ENCODE measurements at regions not wholly inside any gene's neighbourhood (a gene's known extent, or its start where the extent isn't known, plus 50 kb on each side); places are given as distances from the start of the nearest gene placed in this dataset.

DNA sequence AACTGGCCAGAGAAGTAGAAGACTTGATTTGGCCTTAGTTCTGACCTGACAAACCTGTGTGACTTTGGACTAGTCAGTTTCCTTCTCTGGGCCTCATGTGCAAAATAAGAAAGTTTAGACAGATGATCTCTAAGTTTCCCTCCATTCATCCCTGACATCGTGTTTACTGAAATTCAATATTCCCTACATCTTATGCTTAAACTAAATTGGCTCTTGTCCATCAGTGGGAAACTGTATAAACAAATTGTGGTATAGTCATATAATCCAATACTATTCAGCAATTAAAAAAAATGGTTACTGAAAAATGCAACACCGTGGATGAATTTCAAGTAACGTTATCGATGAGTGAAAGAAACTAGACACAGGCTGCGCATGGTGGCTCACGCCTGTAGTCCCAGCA, 64.4 kb upstream of the HRH1 start:
- intact Hi-C loops (cut with DNase I), result no loop called here

DNA sequence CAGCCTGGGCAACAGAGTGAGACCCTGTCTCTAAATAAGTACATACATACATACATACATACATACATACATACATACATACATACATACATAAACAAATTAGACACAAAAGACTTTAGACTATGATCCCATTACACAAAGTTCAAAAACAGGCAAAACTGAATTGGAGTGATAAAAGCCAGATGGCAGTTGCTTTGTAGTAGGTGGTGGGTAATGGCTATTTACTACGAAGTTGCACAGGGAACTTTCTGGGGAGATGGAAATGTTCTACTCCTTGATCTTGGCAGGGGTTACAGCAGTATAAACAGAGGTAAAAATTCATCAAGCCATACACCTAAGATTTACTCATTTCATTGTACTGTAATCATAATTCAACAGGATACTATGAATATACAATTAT, 63.7 kb upstream of the HRH1 start:
- intact Hi-C loops (cut with DNase I), result no loop called here
- H3K9me3 ChIP-seq, result no peaks in the 10 kb centered on the region
- DNase-seq (ENCODE audit: low spot score), result no peak
- 22% methylated on average over 1 of the region's 1 CpG for WGBS
- TF ChIP-seq POLR2A (IDR thresholded peaks at IDR 0.05) (no peak), POLR2AphosphoS5 (IDR thresholded peaks at IDR 0.05) (no peak)
- TF ChIP-seq, protein P1, sequence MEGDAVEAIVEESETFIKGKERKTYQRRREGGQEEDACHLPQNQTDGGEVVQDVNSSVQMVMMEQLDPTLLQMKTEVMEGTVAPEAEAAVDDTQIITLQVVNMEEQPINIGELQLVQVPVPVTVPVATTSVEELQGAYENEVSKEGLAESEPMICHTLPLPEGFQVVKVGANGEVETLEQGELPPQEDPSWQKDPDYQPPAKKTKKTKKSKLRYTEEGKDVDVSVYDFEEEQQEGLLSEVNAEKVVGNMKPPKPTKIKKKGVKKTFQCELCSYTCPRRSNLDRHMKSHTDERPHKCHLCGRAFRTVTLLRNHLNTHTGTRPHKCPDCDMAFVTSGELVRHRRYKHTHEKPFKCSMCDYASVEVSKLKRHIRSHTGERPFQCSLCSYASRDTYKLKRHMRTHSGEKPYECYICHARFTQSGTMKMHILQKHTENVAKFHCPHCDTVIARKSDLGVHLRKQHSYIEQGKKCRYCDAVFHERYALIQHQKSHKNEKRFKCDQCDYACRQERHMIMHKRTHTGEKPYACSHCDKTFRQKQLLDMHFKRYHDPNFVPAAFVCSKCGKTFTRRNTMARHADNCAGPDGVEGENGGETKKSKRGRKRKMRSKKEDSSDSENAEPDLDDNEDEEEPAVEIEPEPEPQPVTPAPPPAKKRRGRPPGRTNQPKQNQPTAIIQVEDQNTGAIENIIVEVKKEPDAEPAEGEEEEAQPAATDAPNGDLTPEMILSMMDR (IDR thresholded peaks at IDR 0.05), result no peak
- H3K27ac ChIP-seq, result no peak overlapping the region
- no peaks in the 10 kb centered on the region for H3K36me3 ChIP-seq
- no peak overlapping the region for H3K4me3 ChIP-seq
- no peaks in the 10 kb centered on the region for H3K27me3 ChIP-seq (replicated peaks; ENCODE audit: insufficient read depth)
- H3K4me1 ChIP-seq (replicated peaks), result no peaks in the 10 kb centered on the region

More for the DNA sequence above, 64.4 kb upstream of the HRH1 start:
- Histone ChIP-seq H3K4me3 (no peak overlapping the region), H3K9me3 (no peaks in the 10 kb centered on the region), H3K36me3 (no peaks in the 10 kb centered on the region), H3K27ac (no peak overlapping the region), H3K27me3 (replicated peaks; ENCODE audit: insufficient read depth) (no peaks in the 10 kb centered on the region), H3K4me1 (replicated peaks) (no peaks in the 10 kb centered on the region)
- 81% methylated on average over 6 of the region's 6 CpGs for WGBS
- no peak for DNase-seq (ENCODE audit: low spot score)
- TF ChIP-seq POLR2A (IDR thresholded peaks at IDR 0.05), result no peak
- no peak for TF ChIP-seq POLR2AphosphoS5 (IDR thresholded peaks at IDR 0.05)
- TF ChIP-seq, protein P1 (IDR thresholded peaks at IDR 0.05), result no peak

DNA sequence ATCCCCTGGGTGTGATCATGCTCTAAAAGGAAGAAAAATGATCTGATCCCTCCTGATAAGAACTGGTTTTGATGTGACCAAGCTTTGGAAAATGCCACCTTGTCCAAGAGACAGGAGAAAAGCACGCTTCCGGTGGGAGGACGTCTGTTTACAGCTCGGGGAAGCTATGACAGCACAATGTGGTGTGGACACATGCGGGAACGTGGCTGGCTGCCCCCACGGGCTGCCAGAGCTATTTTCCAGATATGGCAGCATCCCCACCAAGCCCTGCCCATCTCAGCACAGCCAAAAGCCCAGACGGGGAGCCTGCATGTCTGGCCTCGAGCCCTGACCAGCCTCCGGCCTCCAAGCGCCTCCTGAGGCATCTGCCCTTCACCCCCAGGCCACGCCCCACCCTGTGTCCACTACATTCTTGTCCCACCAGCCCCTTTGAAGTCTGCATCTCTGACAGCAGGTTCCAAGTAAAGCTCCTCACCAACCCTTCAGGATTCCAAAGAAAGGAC, 63.2 kb upstream of the HRH1 start:
- intact Hi-C loops (cut with DNase I), result no loop called here
- 37% methylated on average over 12 of the region's 12 CpGs for WGBS
- no peaks in the 10 kb centered on the region for H3K36me3 ChIP-seq
- H3K9me3 ChIP-seq, result no peaks in the 10 kb centered on the region
- DNase-seq (ENCODE audit: low spot score), result no peak
- H3K4me1 ChIP-seq (replicated peaks), result no peaks in the 10 kb centered on the region
- no peak for TF ChIP-seq POLR2A (IDR thresholded peaks at IDR 0.05)
- TF ChIP-seq, protein P1 (IDR thresholded peaks at IDR 0.05), result no peak
- TF ChIP-seq POLR2AphosphoS5 (IDR thresholded peaks at IDR 0.05), result no peak
- H3K27me3 ChIP-seq (replicated peaks; ENCODE audit: insufficient read depth), result no peaks in the 10 kb centered on the region
- no peak overlapping the region for H3K27ac ChIP-seq
- no peak overlapping the region for H3K4me3 ChIP-seq

DNA sequence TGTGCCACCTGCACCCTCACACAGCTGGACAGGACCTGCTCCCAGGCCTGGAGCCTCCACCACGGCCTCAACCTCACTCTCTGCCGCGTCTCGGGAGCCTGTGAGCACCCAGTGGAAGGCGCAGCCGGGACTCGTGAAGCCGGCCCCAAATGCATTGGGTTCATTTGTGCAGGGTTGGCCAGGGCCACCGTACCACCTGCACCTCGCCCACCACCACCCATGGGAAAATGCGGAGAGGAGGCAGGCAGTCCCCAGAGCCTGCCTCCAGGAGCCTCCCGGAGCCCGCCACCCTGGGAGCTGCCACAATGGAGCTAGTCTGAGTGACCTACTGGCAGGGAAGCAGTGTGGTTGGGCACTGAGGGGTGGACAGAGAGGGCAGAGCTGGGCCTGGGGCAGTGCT, 62.5 kb upstream of the HRH1 start:
- Histone ChIP-seq H3K36me3 (no peaks in the 10 kb centered on the region), H3K27me3 (replicated peaks; ENCODE audit: insufficient read depth) (no peaks in the 10 kb centered on the region), H3K9me3 (no peaks in the 10 kb centered on the region), H3K27ac (no peak overlapping the region), H3K4me3 (no peak overlapping the region), H3K4me1 (replicated peaks) (no peaks in the 10 kb centered on the region)
- intact Hi-C loops (cut with DNase I), result no loop called here
- no peak for TF ChIP-seq POLR2AphosphoS5 (IDR thresholded peaks at IDR 0.05)
- TF ChIP-seq, protein P1 (IDR thresholded peaks at IDR 0.05), result no peak
- no peak for DNase-seq (ENCODE audit: low spot score)
- WGBS, result 89% methylated on average over 13 of the region's 13 CpGs

DNA sequence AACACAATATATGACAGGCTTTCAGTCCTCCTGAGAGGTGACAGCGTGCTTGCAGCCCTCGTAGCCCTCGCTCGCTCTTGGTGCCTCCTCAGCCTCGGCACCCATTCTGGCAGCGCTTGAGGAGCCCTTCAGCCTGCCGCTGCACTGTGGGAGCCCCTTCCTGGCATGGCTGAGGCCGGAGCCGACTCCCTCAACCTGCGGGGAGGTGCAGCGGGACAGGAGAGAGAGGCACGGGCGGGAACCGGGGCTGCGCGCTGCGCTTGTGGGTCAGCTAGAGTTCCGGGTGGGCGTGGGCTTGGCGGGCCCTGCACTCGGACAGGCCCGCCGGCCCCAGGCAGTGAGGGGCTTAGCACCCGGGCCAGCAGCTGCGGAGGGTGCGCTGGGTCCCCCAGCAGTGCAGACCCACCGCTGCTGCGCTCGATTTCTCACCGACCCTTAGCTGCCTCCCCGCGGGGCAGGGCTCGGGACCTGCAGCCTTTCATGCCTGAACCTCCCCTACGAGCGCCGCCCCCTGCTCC, 60.4 kb upstream of the HRH1 start:
- no peaks in the 10 kb centered on the region for H3K27me3 ChIP-seq (replicated peaks; ENCODE audit: insufficient read depth)
- intact Hi-C loops (cut with DNase I), result no loop called here
- 95% methylated on average over 36 of the region's 36 CpGs for WGBS
- no peak overlapping the region for H3K4me3 ChIP-seq
- no peaks in the 10 kb centered on the region for H3K9me3 ChIP-seq
- H3K27ac ChIP-seq, result no peak overlapping the region
- TF ChIP-seq POLR2AphosphoS5 (IDR thresholded peaks at IDR 0.05) (no peak), POLR2A (IDR thresholded peaks at IDR 0.05) (no peak)
- TF ChIP-seq, protein P1 (IDR thresholded peaks at IDR 0.05), result no peak
- no peaks in the 10 kb centered on the region for H3K36me3 ChIP-seq
- no peaks in the 10 kb centered on the region for H3K4me1 ChIP-seq (replicated peaks)
- DNase-seq (ENCODE audit: low spot score), result no peak
